OCI-LY7 (cell line): ENCODE measurements at regions not wholly inside any gene's neighbourhood (a gene's known extent, or its start where the extent isn't known, plus 50 kb on each side); places are given as distances from the start of the nearest gene placed in this dataset.

Experiments used
- BruUV-seq: library from RNA; stranded (reverse); fragments of 400-500 nt; replicated peaks from 2 replicates; lab custom pipeline; 2021; lab: Mats Ljungman, UMichigan
- CTCF ChIA-PET: fragments of 300-600 bp; sonication (Branson Sonifier 250); formaldehyde crosslinking; loops from one replicate; lab custom pipeline; 2022; ENCODE audit warnings: antibody characterized with exemption; ENCODE audit not compliant: unreplicated experiment; lab: Charles Lee
- POLR2A ChIA-PET: fragments of 300-600 bp; sonication (Branson Sonifier 250); formaldehyde crosslinking; loops from one replicate; lab custom pipeline; 2022; ENCODE audit warnings: antibody characterized with exemption; lab: Charles Lee
- DNase-seq: peaks from one replicate; pipeline ENCODE4 v3.0.0-alpha.2; 2015; ENCODE audit warnings: low spot score
- H2AFZ ChIP-seq: fragments of 200-600 bp; sonication (generic), shearing (Covaris generic); 2 replicates; pipeline ENCODE4 v1.6.1; 2014; ENCODE audit warnings: mild to moderate bottlenecking, antibody characterized with exemption, low read length, moderate library complexity
- H3K27ac ChIP-seq: fragments of 200-600 bp; sonication (generic); 2 replicates; pipeline ENCODE4 v1.5.1; 2014; ENCODE audit warnings: mixed run types, low read depth, mild to moderate bottlenecking, moderate library complexity, low read length, inconsistent platforms; ENCODE audit not compliant: poor library complexity, severe bottlenecking
- H3K36me3 ChIP-seq: fragments of 200-600 bp; sonication (generic); 2 replicates; pipeline ENCODE4 v1.6.1; 2014; ENCODE audit warnings: mild to moderate bottlenecking, antibody characterized with exemption, low read length, moderate library complexity, mixed read lengths; ENCODE audit not compliant: insufficient read depth
- H3K4me1 ChIP-seq: fragments of 200-600 bp; sonication (generic); 2 replicates; pipeline ENCODE4 v1.5.1; 2014; ENCODE audit warnings: mild to moderate bottlenecking, low read length; ENCODE audit not compliant: insufficient read depth, poor library complexity, severe bottlenecking
- H3K4me2 ChIP-seq: fragments of 200-600 bp; sonication (generic); 2 replicates; pipeline ENCODE4 v1.6.1; 2014; ENCODE audit warnings: mild to moderate bottlenecking, low read length
- H3K4me3 ChIP-seq: fragments of 200-600 bp; sonication (generic); 2 replicates; pipeline ENCODE4 v1.5.1; 2014; ENCODE audit warnings: mild to moderate bottlenecking, low read depth, low read length; ENCODE audit not compliant: poor library complexity, severe bottlenecking
- H3K79me2 ChIP-seq: fragments of 200-600 bp; sonication (generic); 2 replicates; pipeline ENCODE4 v1.6.1; 2016; ENCODE audit warnings: low read depth, mild to moderate bottlenecking, low read length, moderate library complexity, mixed read lengths; ENCODE audit not compliant: insufficient read depth
- H3K9me2 ChIP-seq: fragments of 200-600 bp; sonication (generic); 2 replicates; pipeline ENCODE4 v1.6.1; 2016; ENCODE audit warnings: mild to moderate bottlenecking, low read length, mixed read lengths; ENCODE audit not compliant: insufficient read depth
- H3K9me3 ChIP-seq: fragments of 200-600 bp; sonication (generic); 2 replicates; pipeline ENCODE4 v1.6.1; 2014; ENCODE audit warnings: mild to moderate bottlenecking, mixed run types, low read length, mixed read lengths
- H4K20me1 ChIP-seq: fragments of 200-600 bp; sonication (generic); 2 replicates; pipeline ENCODE4 v1.6.1; 2014; ENCODE audit warnings: mild to moderate bottlenecking, antibody characterized with exemption, low read length, moderate library complexity, mixed read lengths; ENCODE audit not compliant: insufficient read depth
- EZH2phosphoT487 ChIP-seq: fragments of 200-600 bp; sonication (generic); IDR thresholded peaks from 2 replicates; pipeline ENCODE4 v1.6.1; 2018; ENCODE audit warnings: low read depth, borderline replicate concordance, mild to moderate bottlenecking, mixed run types, antibody characterized with exemption, low read length, moderate library complexity, mixed read lengths
- intact Hi-C: fragments of 100-400 bp; cut with micrococcal nuclease; formaldehyde crosslinking; loops from one replicate; pipeline ENCODE4 v1.10.0; 2022; ENCODE audit not compliant: unreplicated experiment
- TF ChIP-seq, protein P1 (sequence below): fragments of 200-600 bp; sonication (generic); conservative IDR thresholded peaks from 2 replicates; pipeline ENCODE4 v1.5.1; 2014; ENCODE audit warnings: mild to moderate bottlenecking, antibody characterized with exemption, low read length, moderate library complexity, mixed read lengths

DNA sequence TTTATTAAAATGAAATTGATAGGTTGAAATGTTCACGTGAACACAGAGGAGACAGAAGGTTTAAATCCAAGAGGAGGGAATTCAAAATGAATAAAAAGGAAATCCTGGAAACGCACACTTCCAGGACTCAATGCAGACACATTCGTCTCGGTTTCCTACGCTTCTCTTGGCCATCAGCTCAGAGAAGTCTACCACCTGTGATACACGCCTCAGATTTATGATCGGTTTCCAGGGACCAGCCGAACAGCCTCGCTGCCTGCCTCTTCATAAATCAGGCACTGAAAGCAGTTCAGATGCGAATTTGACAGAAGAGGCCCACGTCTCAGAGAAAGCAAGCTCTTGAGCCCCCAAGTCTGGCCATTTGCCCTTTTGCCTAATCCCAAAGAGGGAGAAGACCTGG, 125.5 kb upstream of the IRX3 start:
- H3K4me1 ChIP-seq = no peaks in the 10 kb centered on the region
- no peaks in the 10 kb centered on the region for H3K9me3 ChIP-seq
- DNase-seq = no peak
- no peak overlapping the region for H3K27ac ChIP-seq
- TF ChIP-seq, protein P1, sequence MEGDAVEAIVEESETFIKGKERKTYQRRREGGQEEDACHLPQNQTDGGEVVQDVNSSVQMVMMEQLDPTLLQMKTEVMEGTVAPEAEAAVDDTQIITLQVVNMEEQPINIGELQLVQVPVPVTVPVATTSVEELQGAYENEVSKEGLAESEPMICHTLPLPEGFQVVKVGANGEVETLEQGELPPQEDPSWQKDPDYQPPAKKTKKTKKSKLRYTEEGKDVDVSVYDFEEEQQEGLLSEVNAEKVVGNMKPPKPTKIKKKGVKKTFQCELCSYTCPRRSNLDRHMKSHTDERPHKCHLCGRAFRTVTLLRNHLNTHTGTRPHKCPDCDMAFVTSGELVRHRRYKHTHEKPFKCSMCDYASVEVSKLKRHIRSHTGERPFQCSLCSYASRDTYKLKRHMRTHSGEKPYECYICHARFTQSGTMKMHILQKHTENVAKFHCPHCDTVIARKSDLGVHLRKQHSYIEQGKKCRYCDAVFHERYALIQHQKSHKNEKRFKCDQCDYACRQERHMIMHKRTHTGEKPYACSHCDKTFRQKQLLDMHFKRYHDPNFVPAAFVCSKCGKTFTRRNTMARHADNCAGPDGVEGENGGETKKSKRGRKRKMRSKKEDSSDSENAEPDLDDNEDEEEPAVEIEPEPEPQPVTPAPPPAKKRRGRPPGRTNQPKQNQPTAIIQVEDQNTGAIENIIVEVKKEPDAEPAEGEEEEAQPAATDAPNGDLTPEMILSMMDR = no peak
- TF ChIP-seq EZH2phosphoT487 = no peak
- no peak overlapping the region for H3K4me2 ChIP-seq
- ChIA-PET POLR2A (no interaction called here), CTCF (no interaction called here)
- no peaks in the 10 kb centered on the region for H3K79me2 ChIP-seq
- BruUV-seq = no TSS peak
- H4K20me1 ChIP-seq = no peaks in the 10 kb centered on the region
- no peak overlapping the region for H3K4me3 ChIP-seq
- no peak overlapping the region for H2AFZ ChIP-seq
- no peaks in the 10 kb centered on the region for H3K9me2 ChIP-seq
- intact Hi-C loops = no loop called here
- no peaks in the 10 kb centered on the region for H3K36me3 ChIP-seq

DNA sequence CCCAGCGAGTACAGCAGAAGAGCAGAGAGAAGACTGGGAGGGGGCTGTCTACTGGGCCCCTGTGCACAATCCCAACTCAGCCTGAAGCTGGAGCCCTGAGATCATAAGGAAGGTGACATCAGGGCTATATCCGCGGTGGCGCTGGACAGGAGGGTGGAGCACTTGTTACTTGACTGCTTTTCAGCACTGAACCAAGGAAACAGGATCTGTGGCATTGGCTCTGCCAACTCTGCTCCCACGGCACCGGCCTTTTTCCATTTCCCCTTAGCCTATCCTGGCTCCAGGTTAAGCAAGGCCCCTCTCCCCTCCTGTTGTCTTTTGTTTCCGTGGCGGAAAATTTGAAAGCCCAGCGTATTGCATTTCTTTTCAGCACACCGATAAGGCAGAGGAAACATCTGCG, 125.0 kb upstream of the IRX3 start:
- Histone ChIP-seq H3K4me3 (no peak overlapping the region), H2AFZ (no peak overlapping the region), H4K20me1 (no peaks in the 10 kb centered on the region), H3K9me2 (no peaks in the 10 kb centered on the region), H3K4me2 (no peak overlapping the region), H3K79me2 (no peaks in the 10 kb centered on the region), H3K4me1 (no peaks in the 10 kb centered on the region), H3K27ac (no peak overlapping the region), H3K36me3 (no peaks in the 10 kb centered on the region), H3K9me3 (no peaks in the 10 kb centered on the region)
- CTCF ChIA-PET = no interaction called here
- intact Hi-C loops = no loop called here
- TF ChIP-seq, protein P1 = no peak
- TF ChIP-seq EZH2phosphoT487 = no peak
- POLR2A ChIA-PET = no interaction called here
- no peak for DNase-seq
- BruUV-seq = no TSS peak

DNA sequence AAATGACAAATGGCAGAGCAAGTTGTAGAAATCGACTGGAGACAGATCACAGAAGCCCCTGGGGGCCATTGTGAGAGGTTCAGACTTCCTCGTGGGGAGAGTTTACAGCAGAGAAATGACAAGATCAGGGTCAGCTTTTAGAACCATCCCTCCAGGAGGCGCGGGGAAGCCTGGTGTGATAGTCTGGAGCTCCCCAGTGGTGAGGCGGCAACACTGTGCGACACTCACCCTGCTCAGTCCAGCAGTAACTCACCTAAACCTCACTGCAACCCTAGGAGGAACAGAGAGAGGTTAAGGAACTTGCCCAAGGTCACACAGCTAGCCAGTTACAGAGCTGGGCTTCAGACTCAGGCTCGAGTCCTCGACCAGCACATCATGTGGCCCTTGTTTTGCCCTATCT, 123.4 kb upstream of the IRX3 start:
- Histone ChIP-seq H3K9me3 (no peaks in the 10 kb centered on the region), H3K4me1 (no peaks in the 10 kb centered on the region), H2AFZ (no peak overlapping the region), H3K4me3 (no peak overlapping the region), H3K36me3 (no peaks in the 10 kb centered on the region), H3K27ac (no peak overlapping the region), H3K79me2 (no peaks in the 10 kb centered on the region), H3K9me2 (no peaks in the 10 kb centered on the region), H4K20me1 (no peaks in the 10 kb centered on the region), H3K4me2 (no peak overlapping the region)
- BruUV-seq = no TSS peak
- ChIA-PET POLR2A (interaction anchor here (0.7 to 0.8 kb wide), 2 partner anchors 31 to 309 kb away, joined by 3 to 4 read pairs; no protein-coding TSS in a partner anchor), CTCF (no interaction called here)
- intact Hi-C loops = no loop called here
- no peak for DNase-seq
- TF ChIP-seq EZH2phosphoT487 = no peak
- TF ChIP-seq, protein P1 = no peak
